Keratinocyte (primary cell): ENCODE measurements at regions not wholly inside any gene's neighbourhood (a gene's known extent, or its start where the extent isn't known, plus 50 kb on each side); places are given as distances from the start of the nearest gene placed in this dataset.

Experiments
- DNase-seq: peaks from one replicate; pipeline ENCODE4 v3.0.0-alpha.2; 2011; ENCODE audit warnings: low read depth, missing footprints, low spot score
- FAIRE-seq: peaks from 2 replicates; lab custom pipeline; 2011; peaks lifted over from hg19 to GRCh38; lab: Jason Lieb, UNC
- H2AFZ ChIP-seq: 2 replicates; pipeline ENCODE4 v1.6.0; 2012; ENCODE audit warnings: low read length, control low read depth, inconsistent platforms; ENCODE audit not compliant: control insufficient read depth
- H3K27ac ChIP-seq: 2 replicates; pipeline ENCODE4 v1.5.1; 2011; ENCODE audit warnings: low read length; ENCODE audit not compliant: control insufficient read depth, insufficient read depth
- H3K27me3 ChIP-seq: 3 replicates; pipeline ENCODE4 v1.6.0; 2011; ENCODE audit warnings: low read length; ENCODE audit not compliant: control insufficient read depth, insufficient read depth; ENCODE audit errors: extremely low read depth
- H3K36me3 ChIP-seq, 2 experiments: 2 replicates in 1 of 2; 3 replicates in 1 of 2; pipeline ENCODE4 v1.5.1; 2011; ENCODE audit warnings: low read length in 2 of 2, mild to moderate bottlenecking in 1 of 2; ENCODE audit not compliant: control insufficient read depth in 2 of 2, insufficient read depth in 2 of 2; ENCODE audit errors: extremely low read depth in 1 of 2
- H3K4me1 ChIP-seq: 3 replicates; pipeline ENCODE4 v1.5.1; 2011; ENCODE audit warnings: low read length; ENCODE audit not compliant: control insufficient read depth, insufficient read depth; ENCODE audit errors: extremely low read depth
- H3K4me2 ChIP-seq: 3 replicates; pipeline ENCODE4 v1.6.0; 2011; ENCODE audit warnings: low read depth, low read length; ENCODE audit not compliant: control insufficient read depth, insufficient read depth; ENCODE audit errors: extremely low read depth
- H3K4me3 ChIP-seq, 3 experiments: fragments of 200-600 bp in 1 of 3; sonication (generic) in 1 of 3; 2 replicates in 2 of 3; 3 replicates in 1 of 3; pipeline ENCODE4 v1.5.1; 2011 to 2016; ENCODE audit warnings: low read length in 3 of 3, mild to moderate bottlenecking in 3 of 3, control low read depth in 2 of 3, inconsistent platforms in 1 of 3, low read depth in 1 of 3, mixed read lengths in 1 of 3, mixed run types in 1 of 3, moderate library complexity in 1 of 3; ENCODE audit not compliant: control insufficient read depth in 2 of 3, insufficient read depth in 2 of 3; ENCODE audit errors: extremely low read depth in 1 of 3
- H3K79me2 ChIP-seq: 2 replicates; pipeline ENCODE4 v1.6.0; 2012; ENCODE audit warnings: low read length; ENCODE audit not compliant: control insufficient read depth, insufficient read depth
- H3K9ac ChIP-seq: 3 replicates; pipeline ENCODE4 v1.6.0; 2011; ENCODE audit warnings: low read length; ENCODE audit not compliant: control insufficient read depth, insufficient read depth; ENCODE audit errors: extremely low read depth
- H3K9me1 ChIP-seq: 3 replicates; pipeline ENCODE4 v1.6.0; 2011; ENCODE audit warnings: low read length; ENCODE audit not compliant: control insufficient read depth, insufficient read depth; ENCODE audit errors: extremely low read depth
- H3K9me3 ChIP-seq: 2 replicates; pipeline ENCODE4 v1.5.1; 2012; ENCODE audit warnings: low read depth, low read length; ENCODE audit not compliant: control insufficient read depth
- H4K20me1 ChIP-seq: 3 replicates; pipeline ENCODE4 v1.6.0; 2011; ENCODE audit warnings: low read length; ENCODE audit not compliant: control insufficient read depth, insufficient read depth; ENCODE audit errors: extremely low read depth
- EZH2 ChIP-seq: IDR thresholded peaks from one replicate; pipeline ENCODE4 v1.6.1; 2012; ENCODE audit warnings: inconsistent platforms, mild to moderate bottlenecking, low read length, moderate library complexity
- dilution Hi-C: fragments of 300-500 bp; cut with MboI; formaldehyde crosslinking; loops from one replicate; pipeline ENCODE4 v1.7.0; 2020; ENCODE audit warnings: low sequenced_read_pairs; ENCODE audit not compliant: extremely low pct_ligation_motif_present
- TF ChIP-seq, protein P1 (sequence below), 3 experiments: IDR thresholded peaks in 1 of 3; conservative IDR thresholded peaks in 1 of 3; optimal IDR thresholded peaks in 1 of 3; 2 replicates in 2 of 3; 3 replicates in 1 of 3; pipeline versions ENCODE3 to v1.5.1; 2011; ENCODE audit warnings: low read length in 3 of 3, mild to moderate bottlenecking in 3 of 3, moderate library complexity in 2 of 3, control low read depth in 1 of 3, inconsistent platforms in 1 of 3; ENCODE audit not compliant: insufficient read depth in 2 of 3; ENCODE audit errors: extremely low read depth in 1 of 3

DNA sequence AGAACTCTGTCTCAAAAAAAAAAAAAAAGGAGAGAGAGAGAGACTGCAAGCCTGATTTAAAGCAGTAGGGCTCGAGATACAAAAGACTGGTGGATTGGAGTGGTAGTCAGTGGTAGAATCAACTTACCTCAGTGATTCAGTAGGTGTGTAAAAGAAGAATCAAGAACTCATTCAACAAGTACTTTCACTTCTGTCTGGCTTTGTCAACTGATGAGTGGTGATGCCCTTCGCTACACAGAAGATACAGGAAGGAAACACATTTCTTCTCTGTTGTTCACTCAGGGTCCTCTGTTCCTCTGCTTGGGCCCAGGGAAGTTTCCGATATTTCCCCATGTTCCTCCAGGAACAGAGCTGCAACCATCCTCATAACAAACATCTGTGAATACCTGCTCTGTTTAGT lies 68.6 kb upstream of the COG2 start:
- H3K4me2 ChIP-seq = no peak overlapping the region
- H3K9ac ChIP-seq = no peak overlapping the region
- DNase-seq (no peak), FAIRE-seq (no peak)
- no peaks in the 10 kb centered on the region for H3K9me3 ChIP-seq
- H3K9me1 ChIP-seq = no peaks in the 10 kb centered on the region
- no peak overlapping the region for H2AFZ ChIP-seq
- TF ChIP-seq, protein P1, sequence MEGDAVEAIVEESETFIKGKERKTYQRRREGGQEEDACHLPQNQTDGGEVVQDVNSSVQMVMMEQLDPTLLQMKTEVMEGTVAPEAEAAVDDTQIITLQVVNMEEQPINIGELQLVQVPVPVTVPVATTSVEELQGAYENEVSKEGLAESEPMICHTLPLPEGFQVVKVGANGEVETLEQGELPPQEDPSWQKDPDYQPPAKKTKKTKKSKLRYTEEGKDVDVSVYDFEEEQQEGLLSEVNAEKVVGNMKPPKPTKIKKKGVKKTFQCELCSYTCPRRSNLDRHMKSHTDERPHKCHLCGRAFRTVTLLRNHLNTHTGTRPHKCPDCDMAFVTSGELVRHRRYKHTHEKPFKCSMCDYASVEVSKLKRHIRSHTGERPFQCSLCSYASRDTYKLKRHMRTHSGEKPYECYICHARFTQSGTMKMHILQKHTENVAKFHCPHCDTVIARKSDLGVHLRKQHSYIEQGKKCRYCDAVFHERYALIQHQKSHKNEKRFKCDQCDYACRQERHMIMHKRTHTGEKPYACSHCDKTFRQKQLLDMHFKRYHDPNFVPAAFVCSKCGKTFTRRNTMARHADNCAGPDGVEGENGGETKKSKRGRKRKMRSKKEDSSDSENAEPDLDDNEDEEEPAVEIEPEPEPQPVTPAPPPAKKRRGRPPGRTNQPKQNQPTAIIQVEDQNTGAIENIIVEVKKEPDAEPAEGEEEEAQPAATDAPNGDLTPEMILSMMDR (optimal IDR thresholded peaks at IDR 0.05 in 1 of 3, IDR thresholded peaks at IDR 0.05 in 1 of 3, conservative IDR thresholded peaks at IDR 0.05 in 1 of 3; ENCODE audit: extremely low read depth in 1 of 3, insufficient read depth in 2 of 3, low read length in 3 of 3) = no peak
- no peak for TF ChIP-seq EZH2
- H3K27me3 ChIP-seq = peaks cover 9% of the 10 kb centered on the region
- no peaks in the 10 kb centered on the region for H3K79me2 ChIP-seq
- no peak overlapping the region for H3K27ac ChIP-seq
- no peaks in the 10 kb centered on the region for H4K20me1 ChIP-seq
- no peak overlapping the region for H3K4me3 ChIP-seq
- H3K4me1 ChIP-seq = no peaks in the 10 kb centered on the region
- H3K36me3 ChIP-seq = no peaks in the 10 kb centered on the region
- dilution Hi-C loops = no loop called here

DNA sequence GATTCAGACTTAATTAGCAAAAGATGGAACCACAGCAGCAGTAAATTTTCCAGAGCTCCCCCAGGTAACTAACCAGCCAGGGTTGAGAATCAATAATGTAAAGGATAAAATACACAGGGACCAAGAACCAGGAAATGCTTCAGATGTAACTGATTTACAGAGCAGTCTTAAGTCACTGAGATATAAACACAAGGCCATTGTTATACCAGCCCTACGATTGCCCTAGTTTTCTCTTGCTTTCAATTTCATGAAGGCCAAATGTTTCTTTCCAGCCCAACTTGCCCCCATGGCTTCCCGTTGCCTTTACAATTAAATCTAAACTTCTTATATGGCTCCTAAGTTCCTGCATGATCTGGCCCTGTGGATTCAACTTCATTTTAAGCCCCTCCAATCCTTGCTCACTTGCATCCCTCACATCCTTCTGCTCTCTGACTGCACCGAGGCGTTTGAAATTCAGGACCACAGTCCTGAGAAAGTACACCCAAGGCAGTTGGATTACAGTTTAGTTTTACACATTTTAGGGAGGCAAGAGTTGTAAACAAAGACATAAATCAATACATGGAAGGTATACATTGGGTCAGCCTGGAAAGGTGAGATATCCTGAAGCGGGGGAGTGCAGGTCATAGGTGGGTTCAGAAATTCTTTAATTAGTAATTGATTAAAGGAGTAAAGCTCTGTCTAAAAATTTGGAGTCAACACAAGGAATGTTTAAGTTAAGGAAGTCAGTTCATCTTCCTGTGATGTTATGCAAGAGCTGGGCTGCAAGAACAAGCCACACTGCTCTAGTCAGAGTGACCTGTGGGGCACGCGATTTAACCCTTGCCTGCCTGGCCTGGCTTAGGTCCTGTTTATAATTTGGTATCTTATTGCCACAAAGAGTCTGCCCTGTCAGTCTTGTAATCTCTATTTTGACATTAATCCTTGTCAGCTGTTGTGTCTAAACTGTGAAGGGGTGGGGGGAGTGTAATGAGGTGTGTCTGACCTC lies 69.9 kb upstream of the COG2 start:
- peaks cover 6% of the 10 kb centered on the region for H3K27me3 ChIP-seq
- H3K9me1 ChIP-seq = no peaks in the 10 kb centered on the region
- H3K4me1 ChIP-seq = peaks cover 3% of the 10 kb centered on the region
- no peak for FAIRE-seq
- TF ChIP-seq, protein P1 (optimal IDR thresholded peaks at IDR 0.05 in 1 of 3, IDR thresholded peaks at IDR 0.05 in 1 of 3, conservative IDR thresholded peaks at IDR 0.05 in 1 of 3; ENCODE audit: extremely low read depth in 1 of 3, insufficient read depth in 2 of 3, low read length in 3 of 3) = no peak
- no peak for TF ChIP-seq EZH2
- no peak overlapping the region for H3K4me3 ChIP-seq
- dilution Hi-C loops = no loop called here
- H3K9me3 ChIP-seq = no peaks in the 10 kb centered on the region
- no peak overlapping the region for H3K27ac ChIP-seq
- no peak overlapping the region for H2AFZ ChIP-seq
- no peaks in the 10 kb centered on the region for H3K36me3 ChIP-seq
- H3K9ac ChIP-seq = no peak overlapping the region
- H3K4me2 ChIP-seq = no peak overlapping the region
- DNase-seq = no peak
- H3K79me2 ChIP-seq = no peaks in the 10 kb centered on the region
- no peaks in the 10 kb centered on the region for H4K20me1 ChIP-seq
